ENCODE measurements at regions not wholly inside any gene's neighbourhood (a gene's known extent, or its start where the extent isn't known, plus 50 kb on each side); places are given as distances from the start of the nearest gene placed in this dataset.

- DNase-seq, result no peak
These were observed 213.0 kb upstream of the PLEKHG7 start for GRCh38 chr12:92489781-92490180.

GRCh38 chr12:92488735-92489134 is 214.1 kb upstream of the PLEKHG7 start:
- DNase-seq, result no peak

- DNase-seq, result no peak
These were observed 215.7 kb upstream of the PLEKHG7 start for GRCh38 chr12:92487138-92487485.

- no peak for DNase-seq
These were observed 216.2 kb upstream of the PLEKHG7 start for GRCh38 chr12:92486443-92487137.

GRCh38 chr12:92485351-92486348 is 217.1 kb upstream of the PLEKHG7 start:
- no peak for DNase-seq

- no peak for DNase-seq
These were observed 220.2 kb upstream of the PLEKHG7 start for GRCh38 chr12:92482599-92482998.

GRCh38 chr12:92481066-92481465 is 221.7 kb upstream of the PLEKHG7 start:
- DNase-seq, result no peak

GRCh38 chr12:92478692-92479091 is 224.1 kb upstream of the PLEKHG7 start:
- no peak for DNase-seq

- no peak for DNase-seq
These were observed 225.9 kb upstream of the PLEKHG7 start for GRCh38 chr12:92476844-92477243.

GRCh38 chr12:92473564-92473963 is 229.2 kb upstream of the PLEKHG7 start:
- no peak for DNase-seq

- no peak for DNase-seq
These were observed 230.6 kb upstream of the PLEKHG7 start for GRCh38 chr12:92472201-92472600.

GRCh38 chr12:92471551-92471950 is 231.2 kb upstream of the PLEKHG7 start:
- DNase-seq, result no peak

GRCh38 chr12:92470608-92471021 is 232.2 kb upstream of the PLEKHG7 start:
- no peak for DNase-seq

- no peak for DNase-seq
These were observed 233.0 kb upstream of the PLEKHG7 start for GRCh38 chr12:92469837-92470236.

GRCh38 chr12:92468358-92469020 is 234.3 kb upstream of the PLEKHG7 start:
- DNase-seq, result no peak

GRCh38 chr12:92467886-92468285 is 234.9 kb upstream of the PLEKHG7 start:
- DNase-seq, result no peak

GRCh38 chr12:92466391-92467305 is 236.1 kb upstream of the PLEKHG7 start:
- DNase-seq, result peak; percentile 64

- no peak for DNase-seq
These were observed 236.9 kb upstream of the PLEKHG7 start for GRCh38 chr12:92465786-92466295.

GRCh38 chr12:92464911-92465310 is 237.9 kb upstream of the PLEKHG7 start:
- no peak for DNase-seq

- DNase-seq, result no peak
These were observed 239.6 kb upstream of the PLEKHG7 start for GRCh38 chr12:92463171-92463570.

- DNase-seq, result no peak
These were observed 240.3 kb upstream of the PLEKHG7 start for GRCh38 chr12:92462527-92462926.

GRCh38 chr12:92462049-92462448 is 240.7 kb upstream of the PLEKHG7 start:
- DNase-seq, result no peak

All from NCI-H510A treated with DMSO at 0.1 percent for 48 hours (cell line).